ENCODE measurements at regions not wholly inside any gene's neighbourhood (a gene's known extent, or its start where the extent isn't known, plus 50 kb on each side); places are given as distances from the start of the nearest gene placed in this dataset.
"Not testable (repeated sequence)": the region's sequence is repeated elsewhere in the genome, so short reads cannot be mapped to it uniquely, and the experiment has no call there.

DNA sequence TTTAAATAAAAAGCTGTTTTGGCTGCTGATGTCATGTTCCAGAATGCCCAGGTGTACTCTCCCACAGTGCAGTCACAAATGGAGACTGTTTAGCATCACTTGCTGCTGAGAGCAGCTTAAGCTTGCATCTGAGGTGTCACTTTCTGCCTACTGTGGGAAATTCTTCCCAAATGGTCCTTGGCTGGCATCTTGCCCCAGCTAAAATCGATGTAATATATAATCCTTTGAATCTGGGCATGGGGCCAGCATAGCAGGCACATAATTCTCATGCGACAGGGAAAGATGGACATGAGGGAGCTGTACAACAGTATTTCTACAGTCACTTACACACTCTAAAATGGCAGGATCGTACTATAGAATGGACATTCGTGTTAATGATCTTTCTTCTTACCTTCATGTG, 144.3 kb downstream of the MACIR start:
- intact Hi-C loops (cut with micrococcal nuclease): no loop called here
- H3K4me3 Mint-ChIP-seq: no peak overlapping the region
- H3K27me3 Mint-ChIP-seq: peaks cover 15% of the 10 kb centered on the region
- no peak overlapping the region for H3K27ac Mint-ChIP-seq
- H3K4me1 Mint-ChIP-seq: no peaks in the 10 kb centered on the region
- no peak for DNase-seq
- H3K36me3 Mint-ChIP-seq (ENCODE audit: low read depth): no peaks in the 10 kb centered on the region
- H3K9me3 Mint-ChIP-seq: no peaks in the 10 kb centered on the region

DNA sequence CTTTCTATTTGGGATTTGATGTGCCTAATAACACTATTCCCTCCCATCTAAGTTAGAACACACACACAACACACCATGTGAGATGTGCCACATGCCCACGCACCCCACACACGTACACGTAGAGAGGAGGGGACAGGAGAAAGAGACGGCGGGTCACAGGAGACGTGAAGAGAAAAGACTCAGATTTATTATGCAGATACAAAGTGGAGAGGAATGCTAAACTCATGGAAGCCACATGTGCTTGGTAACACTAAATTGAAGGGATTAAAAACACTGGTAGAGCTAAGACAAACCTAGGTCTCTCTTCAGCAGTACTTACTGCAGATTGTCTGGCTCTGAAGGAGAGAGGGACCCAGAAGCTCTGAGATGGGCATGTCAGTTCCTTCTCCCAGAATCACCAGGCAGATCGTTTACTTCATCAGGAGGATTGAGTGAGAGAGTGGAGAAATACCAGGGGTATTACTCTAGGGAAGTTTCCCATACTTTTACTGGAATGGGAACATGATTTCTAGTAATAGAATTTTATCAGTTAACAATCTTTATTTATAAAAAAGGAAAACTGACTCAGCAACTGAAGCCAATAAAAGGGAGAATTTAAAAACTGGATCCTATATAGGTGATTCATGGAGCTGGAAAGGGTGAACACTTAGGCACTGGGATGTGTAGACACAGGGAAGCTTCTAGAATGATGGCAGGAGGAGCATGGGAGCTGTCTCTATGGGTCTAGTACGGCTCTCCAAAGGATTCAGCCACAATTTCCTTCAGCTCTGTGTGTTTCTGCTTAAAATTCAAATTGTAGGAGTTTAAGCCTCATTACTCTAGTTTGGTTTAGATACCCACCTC, 139.4 kb downstream of the MACIR start:
- no peaks in the 10 kb centered on the region for H3K4me1 Mint-ChIP-seq

DNA sequence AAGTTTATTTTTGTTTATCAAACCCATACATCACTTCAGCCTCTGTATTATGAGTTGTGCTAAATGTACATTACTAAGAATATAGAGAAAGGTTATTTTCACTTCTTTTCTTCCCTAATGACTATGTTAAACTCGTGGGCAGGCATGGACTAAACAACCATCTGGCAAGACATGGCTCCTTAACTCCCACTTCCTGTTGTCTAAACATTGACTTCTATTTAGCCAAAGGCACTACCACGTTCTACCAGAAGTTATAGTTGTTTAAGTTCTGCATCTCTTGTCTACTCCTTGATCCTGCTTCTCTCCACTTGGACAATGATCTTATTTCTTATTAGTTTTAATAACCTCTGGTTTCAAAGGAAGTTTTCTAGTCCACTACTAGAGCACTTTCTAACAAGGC, 136.1 kb downstream of the MACIR start:
- intact Hi-C loops (cut with micrococcal nuclease): no loop called here
- H3K27ac Mint-ChIP-seq: no peak overlapping the region
- H3K36me3 Mint-ChIP-seq (ENCODE audit: low read depth): no peaks in the 10 kb centered on the region
- no peaks in the 10 kb centered on the region for H3K4me1 Mint-ChIP-seq
- H3K4me3 Mint-ChIP-seq: no peak overlapping the region
- H3K9me3 Mint-ChIP-seq: no peaks in the 10 kb centered on the region
- DNase-seq: no peak
- H3K27me3 Mint-ChIP-seq: peaks cover 2% of the 10 kb centered on the region

More for the DNA sequence above, 139.4 kb downstream of the MACIR start:
- DNase-seq: no peak
- peaks cover 7% of the 10 kb centered on the region for H3K27me3 Mint-ChIP-seq
- no peak overlapping the region for H3K27ac Mint-ChIP-seq
- H3K4me3 Mint-ChIP-seq: no peak overlapping the region
- H3K36me3 Mint-ChIP-seq (ENCODE audit: low read depth): no peaks in the 10 kb centered on the region
- H3K9me3 Mint-ChIP-seq: no peaks in the 10 kb centered on the region
- intact Hi-C loops (cut with micrococcal nuclease): no loop called here

DNA sequence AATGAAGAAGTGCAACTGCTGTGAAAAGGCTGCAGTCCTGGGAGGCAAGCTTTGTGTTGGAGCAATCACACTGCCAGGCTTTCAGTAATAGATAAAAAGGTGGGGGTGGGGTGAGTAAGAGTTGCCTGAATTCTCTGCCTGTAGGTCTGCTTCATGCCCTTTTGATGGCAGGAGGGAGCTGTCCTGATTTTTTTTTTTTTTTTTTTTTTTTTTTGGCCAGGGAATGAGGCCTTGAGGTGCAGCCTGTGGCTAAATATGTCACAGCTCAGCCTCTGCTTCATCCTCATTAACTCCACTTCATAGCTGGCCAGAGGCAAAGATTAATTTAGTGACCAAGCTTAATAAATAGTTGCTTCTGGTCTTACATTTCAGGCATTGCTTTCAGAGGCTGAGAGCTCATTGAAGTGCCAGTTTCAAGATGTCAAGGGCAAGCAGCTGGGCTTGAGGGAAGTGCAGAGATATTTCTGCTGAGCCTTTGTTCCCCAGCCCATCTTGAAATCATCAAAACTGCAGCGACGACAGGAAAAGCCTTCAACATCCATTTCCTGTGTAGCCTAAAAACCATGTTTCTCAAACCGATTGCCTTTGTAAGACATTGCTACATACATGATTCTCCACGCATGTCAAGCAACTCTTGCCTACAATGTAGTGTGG, 134.7 kb downstream of the MACIR start:
- no peak overlapping the region for H3K4me3 Mint-ChIP-seq
- H3K27ac Mint-ChIP-seq: no peak overlapping the region
- intact Hi-C loops (cut with micrococcal nuclease): no loop called here
- peaks cover 9% of the 10 kb centered on the region for H3K27me3 Mint-ChIP-seq
- no peak for DNase-seq
- H3K9me3 Mint-ChIP-seq: no peaks in the 10 kb centered on the region
- H3K4me1 Mint-ChIP-seq: no peaks in the 10 kb centered on the region
- H3K36me3 Mint-ChIP-seq (ENCODE audit: low read depth): no peaks in the 10 kb centered on the region

DNA sequence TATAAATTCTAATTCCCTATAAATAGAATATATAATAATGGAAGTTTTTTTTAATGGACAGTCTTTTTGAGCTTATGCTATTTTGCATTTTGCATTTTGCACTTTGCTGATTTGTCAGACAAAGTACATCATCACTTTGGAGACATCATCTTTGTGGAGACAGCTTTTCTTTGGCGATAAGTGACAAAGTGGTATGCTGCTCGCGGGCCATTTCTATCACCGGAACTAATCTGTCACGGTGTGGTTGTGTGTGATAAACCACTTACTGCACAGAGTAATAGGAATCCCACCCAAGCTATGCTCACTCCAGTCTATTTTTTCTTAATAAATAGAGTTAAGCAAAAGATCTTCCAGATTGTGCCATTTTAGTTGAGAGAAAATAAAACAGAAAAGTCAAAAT, 133.1 kb downstream of the MACIR start:
- DNase-seq: no peak
- intact Hi-C loops (cut with micrococcal nuclease): no loop called here
- H3K4me3 Mint-ChIP-seq: no peak overlapping the region
- H3K9me3 Mint-ChIP-seq: no peaks in the 10 kb centered on the region
- H3K4me1 Mint-ChIP-seq: no peaks in the 10 kb centered on the region
- H3K27me3 Mint-ChIP-seq: peaks cover 7% of the 10 kb centered on the region
- H3K36me3 Mint-ChIP-seq (ENCODE audit: low read depth): no peaks in the 10 kb centered on the region
- no peak overlapping the region for H3K27ac Mint-ChIP-seq

DNA sequence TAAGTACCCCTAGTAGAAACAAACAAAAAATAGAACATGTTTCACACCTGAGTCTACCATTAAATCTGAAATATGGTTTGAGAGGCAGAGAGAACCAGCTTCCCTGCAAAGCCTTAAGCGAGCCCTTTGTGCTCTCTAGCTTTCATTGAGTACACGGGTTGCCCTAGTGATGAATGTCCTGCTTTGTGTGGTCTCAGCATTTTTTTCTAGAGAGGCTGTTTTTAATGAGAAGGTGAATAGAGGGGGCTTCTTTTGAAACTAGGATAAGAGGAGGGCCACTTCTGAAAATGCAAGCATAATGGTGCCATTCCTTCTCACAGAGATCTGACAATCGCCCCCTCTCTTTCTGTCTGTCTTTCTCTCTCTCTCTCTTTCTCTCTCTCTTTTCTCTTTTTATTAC, 131.3 kb downstream of the MACIR start:
- H3K4me3 Mint-ChIP-seq: no peak overlapping the region
- DNase-seq: no peak
- intact Hi-C loops (cut with micrococcal nuclease): no loop called here
- H3K9me3 Mint-ChIP-seq: peaks cover 1% of the 10 kb centered on the region
- no peaks in the 10 kb centered on the region for H3K36me3 Mint-ChIP-seq (ENCODE audit: low read depth)
- H3K27me3 Mint-ChIP-seq: peaks cover 9% of the 10 kb centered on the region
- no peaks in the 10 kb centered on the region for H3K4me1 Mint-ChIP-seq
- H3K27ac Mint-ChIP-seq: no peak overlapping the region

DNA sequence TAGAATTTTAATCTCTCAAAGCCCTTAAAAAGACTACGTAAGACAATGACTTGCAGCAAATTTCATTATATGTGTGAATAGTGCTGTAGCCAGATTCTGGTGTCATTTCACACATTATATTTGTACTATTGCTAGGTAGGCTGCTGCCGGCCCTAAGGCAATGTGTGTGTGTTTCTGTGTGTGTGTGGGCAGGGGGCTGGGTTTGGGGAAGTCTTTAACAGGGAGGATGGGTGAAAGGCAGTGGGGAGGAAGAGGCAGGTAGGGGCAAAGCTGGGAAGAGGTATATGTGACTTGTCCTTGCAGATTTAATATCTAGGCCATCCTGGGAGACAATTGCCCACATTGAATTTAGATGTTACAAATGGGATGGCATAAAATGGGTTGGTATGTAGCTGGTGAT, 130.8 kb downstream of the MACIR start:
- H3K4me1 Mint-ChIP-seq: no peaks in the 10 kb centered on the region
- H3K4me3 Mint-ChIP-seq: no peak overlapping the region
- H3K36me3 Mint-ChIP-seq (ENCODE audit: low read depth): no peaks in the 10 kb centered on the region
- H3K27me3 Mint-ChIP-seq: peaks cover 11% of the 10 kb centered on the region
- peaks cover 6% of the 10 kb centered on the region for H3K9me3 Mint-ChIP-seq
- intact Hi-C loops (cut with micrococcal nuclease): no loop called here
- H3K27ac Mint-ChIP-seq: no peak overlapping the region
- DNase-seq: no peak

DNA sequence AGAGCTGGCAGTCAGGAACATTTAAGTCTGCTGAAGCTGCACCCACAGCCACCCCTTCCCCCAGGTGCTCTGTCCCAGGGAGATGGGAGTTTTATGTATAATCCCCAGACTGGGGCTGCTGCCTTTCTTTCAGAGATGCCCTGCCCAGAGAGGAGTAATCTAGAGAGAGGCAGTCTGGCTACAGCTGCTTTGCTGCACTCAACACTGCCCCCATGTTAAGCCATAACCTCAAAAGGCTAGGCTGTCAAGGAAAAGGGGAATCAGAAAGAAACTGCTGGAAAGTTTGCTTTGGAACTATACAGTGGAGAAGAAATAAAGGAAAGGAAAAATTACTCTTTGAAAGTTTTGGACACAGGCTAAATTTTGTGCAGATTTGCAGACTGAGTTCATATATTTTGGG, 127.2 kb downstream of the MACIR start:
- Mint-ChIP-seq H3K4me1 (no peaks in the 10 kb centered on the region), H3K27ac (no peak overlapping the region), H3K4me3 (no peak overlapping the region), H3K36me3 (ENCODE audit: low read depth) (no peaks in the 10 kb centered on the region), H3K27me3 (peaks cover 13% of the 10 kb centered on the region), H3K9me3 (peaks cover 14% of the 10 kb centered on the region)
- intact Hi-C loops (cut with micrococcal nuclease): no loop called here
- DNase-seq: no peak

DNA sequence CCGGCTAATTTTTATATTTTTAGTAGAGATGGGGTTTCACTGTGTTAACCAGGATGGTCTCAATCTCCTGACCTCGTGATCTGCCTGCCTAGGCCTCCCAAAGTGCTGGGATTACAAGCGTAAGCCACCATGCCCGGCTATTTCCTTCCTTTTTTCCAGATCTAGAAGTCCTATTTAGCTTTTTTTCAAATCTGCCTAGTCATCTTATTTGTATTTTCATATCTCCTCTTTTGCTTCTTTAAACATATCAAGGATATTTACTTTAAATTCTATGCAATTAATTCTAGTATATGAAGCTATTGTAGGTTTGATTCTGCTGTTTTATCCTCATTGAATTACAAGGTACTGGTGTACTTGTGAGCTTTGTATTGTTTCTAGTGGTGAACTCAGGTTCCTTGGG, 119.1 kb downstream of the MACIR start:
- H3K36me3 Mint-ChIP-seq (ENCODE audit: low read depth); H3K27me3 Mint-ChIP-seq; H3K4me3 Mint-ChIP-seq; H3K4me1 Mint-ChIP-seq; DNase-seq; H3K27ac Mint-ChIP-seq; intact Hi-C loops (cut with micrococcal nuclease); H3K9me3 Mint-ChIP-seq: not testable (repeated sequence)

DNA sequence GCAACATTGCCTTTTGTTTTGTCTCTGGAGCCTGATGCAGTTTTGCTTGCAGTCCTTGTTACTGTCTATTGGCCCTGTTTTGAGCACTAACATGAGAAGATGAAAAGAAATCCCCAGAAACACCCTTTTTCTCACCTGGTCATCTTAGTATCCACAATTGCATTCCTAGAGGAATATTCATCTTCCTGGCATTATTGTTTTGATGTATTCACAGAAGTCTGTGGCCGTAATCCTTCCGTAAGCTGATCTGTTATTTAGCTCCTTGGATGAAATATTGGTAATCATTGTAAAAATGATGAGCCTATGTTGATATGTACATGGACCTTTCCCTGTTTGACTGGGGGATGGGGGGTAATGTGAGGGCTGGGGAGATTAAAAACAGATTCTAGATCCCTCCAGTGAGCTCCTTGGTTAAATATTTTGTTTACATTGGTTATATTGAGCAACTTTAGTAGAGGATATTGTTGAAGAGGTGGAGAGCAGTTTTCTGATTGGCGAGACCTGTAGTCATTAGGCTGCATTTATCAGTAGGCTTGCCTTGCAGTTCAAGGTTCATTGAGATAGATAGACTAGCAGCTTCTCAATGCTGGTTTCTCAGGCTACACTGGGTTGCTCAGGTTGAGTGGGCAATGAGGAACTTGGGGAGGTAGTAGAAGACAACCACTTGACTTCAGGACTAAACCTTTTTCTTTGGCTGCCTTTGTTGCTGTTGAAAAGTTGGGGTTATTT, 117.5 kb downstream of the MACIR start:
- H3K36me3 Mint-ChIP-seq (ENCODE audit: low read depth): no peaks in the 10 kb centered on the region
- intact Hi-C loops (cut with micrococcal nuclease): no loop called here
- DNase-seq: no peak
- H3K4me3 Mint-ChIP-seq: no peak overlapping the region
- H3K27ac Mint-ChIP-seq: no peak overlapping the region
- no peaks in the 10 kb centered on the region for H3K4me1 Mint-ChIP-seq
- H3K9me3 Mint-ChIP-seq: peaks cover 8% of the 10 kb centered on the region
- no peaks in the 10 kb centered on the region for H3K27me3 Mint-ChIP-seq

DNA sequence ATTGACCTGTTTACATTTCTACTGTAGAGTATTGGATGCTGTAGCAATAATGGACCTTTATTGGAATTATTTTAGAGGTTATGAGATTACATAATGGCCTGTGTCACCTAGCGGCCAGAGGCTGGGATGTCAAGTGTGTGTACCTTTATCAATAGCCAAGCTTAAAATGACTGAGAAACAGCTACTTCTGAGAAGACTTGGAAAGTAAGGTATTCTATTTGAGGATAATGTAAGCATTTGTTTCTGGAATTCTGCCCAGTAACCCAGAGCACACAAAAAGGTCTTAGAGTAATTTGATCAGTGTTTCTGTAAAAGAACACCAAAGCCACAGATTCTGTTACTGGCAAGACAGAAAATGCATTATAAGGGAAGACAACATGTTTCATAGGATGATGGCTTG, 116.8 kb downstream of the MACIR start:
- intact Hi-C loops (cut with micrococcal nuclease): no loop called here
- H3K36me3 Mint-ChIP-seq (ENCODE audit: low read depth): no peaks in the 10 kb centered on the region
- H3K27me3 Mint-ChIP-seq: no peaks in the 10 kb centered on the region
- H3K27ac Mint-ChIP-seq: no peak overlapping the region
- no peak for DNase-seq
- H3K9me3 Mint-ChIP-seq: peaks cover 6% of the 10 kb centered on the region
- H3K4me3 Mint-ChIP-seq: no peak overlapping the region
- H3K4me1 Mint-ChIP-seq: no peaks in the 10 kb centered on the region

DNA sequence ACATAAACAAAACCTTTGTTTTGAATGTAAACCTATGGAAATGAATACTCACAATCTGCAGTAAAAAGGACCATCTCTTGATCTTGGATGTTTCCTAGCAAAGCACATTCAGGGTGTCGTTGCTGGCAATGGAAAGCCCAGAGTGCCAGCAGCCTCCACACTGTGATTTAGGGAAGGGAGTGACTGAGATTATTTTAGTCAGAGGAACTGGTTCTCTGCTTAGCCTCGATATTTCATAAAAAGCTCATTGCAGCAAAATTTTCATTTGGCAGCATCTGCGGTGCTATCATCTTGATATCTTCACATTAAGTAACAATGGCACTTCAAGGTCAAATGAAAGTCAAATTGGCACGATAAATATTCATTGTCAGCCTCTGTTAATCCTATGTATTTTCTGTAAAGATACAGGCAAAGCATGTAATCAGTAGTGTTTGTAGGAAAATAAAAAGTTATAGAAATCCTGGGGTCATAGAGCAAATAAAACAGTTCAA, 116.0 kb downstream of the MACIR start:
- no peaks in the 10 kb centered on the region for H3K9me3 Mint-ChIP-seq
- intact Hi-C loops (cut with micrococcal nuclease): no loop called here
- H3K27ac Mint-ChIP-seq: no peak overlapping the region
- H3K27me3 Mint-ChIP-seq: no peaks in the 10 kb centered on the region
- no peak for DNase-seq
- H3K4me1 Mint-ChIP-seq: no peaks in the 10 kb centered on the region
- H3K4me3 Mint-ChIP-seq: no peak overlapping the region
- no peaks in the 10 kb centered on the region for H3K36me3 Mint-ChIP-seq (ENCODE audit: low read depth)

DNA sequence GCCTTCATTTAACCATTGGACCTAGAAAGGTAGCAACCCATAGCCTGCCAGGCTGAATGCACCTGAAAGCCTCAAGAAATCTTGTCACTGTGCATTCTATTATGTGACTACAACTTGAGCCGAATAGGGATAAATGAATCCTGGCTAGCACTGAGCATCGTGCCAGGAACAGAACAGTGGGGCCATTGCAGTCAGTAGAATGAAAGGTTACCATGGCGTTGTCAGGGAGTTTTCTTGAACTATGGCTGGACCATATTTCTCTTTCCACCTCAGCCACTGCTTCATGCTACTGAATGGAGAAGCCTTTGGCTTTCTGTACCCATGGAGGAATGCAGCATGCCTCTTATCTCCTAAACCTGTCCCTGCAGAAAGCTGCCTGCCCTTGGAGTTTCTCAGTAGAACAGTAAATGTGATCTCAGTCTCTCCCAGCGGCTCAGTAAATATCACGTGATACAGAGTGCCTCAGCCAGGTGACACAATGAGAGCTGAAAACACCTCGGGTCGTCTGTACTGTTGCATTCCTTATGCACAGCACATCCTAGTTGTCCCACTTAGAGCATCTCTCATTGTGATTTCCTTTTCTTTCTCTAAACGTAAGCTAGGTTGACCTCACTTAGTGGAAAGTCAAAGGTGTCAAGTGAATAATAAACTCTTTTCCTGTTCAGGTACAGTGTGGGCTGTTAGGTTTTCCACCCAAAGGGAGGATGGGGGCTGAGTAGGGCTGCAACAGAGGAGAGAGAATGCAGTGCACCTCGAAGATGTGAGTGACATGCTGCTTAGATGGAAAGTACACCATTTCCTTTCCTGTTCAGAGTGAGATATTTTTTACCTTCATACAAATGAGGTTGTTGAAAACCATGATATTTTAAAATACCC, 115.3 kb downstream of the MACIR start:
- no peak overlapping the region for H3K4me3 Mint-ChIP-seq
- DNase-seq: no peak
- intact Hi-C loops (cut with micrococcal nuclease): no loop called here
- no peak overlapping the region for H3K27ac Mint-ChIP-seq
- H3K27me3 Mint-ChIP-seq: no peaks in the 10 kb centered on the region
- no peaks in the 10 kb centered on the region for H3K4me1 Mint-ChIP-seq
- no peaks in the 10 kb centered on the region for H3K36me3 Mint-ChIP-seq (ENCODE audit: low read depth)
- no peaks in the 10 kb centered on the region for H3K9me3 Mint-ChIP-seq
